ENCODE measurements at regions not wholly inside any gene's neighbourhood (a gene's known extent, or its start where the extent isn't known, plus 50 kb on each side); places are given as distances from the start of the nearest gene placed in this dataset.
A peak's percentile ranks its signal among the peaks of the same experiment; 100 is the strongest.

DNA sequence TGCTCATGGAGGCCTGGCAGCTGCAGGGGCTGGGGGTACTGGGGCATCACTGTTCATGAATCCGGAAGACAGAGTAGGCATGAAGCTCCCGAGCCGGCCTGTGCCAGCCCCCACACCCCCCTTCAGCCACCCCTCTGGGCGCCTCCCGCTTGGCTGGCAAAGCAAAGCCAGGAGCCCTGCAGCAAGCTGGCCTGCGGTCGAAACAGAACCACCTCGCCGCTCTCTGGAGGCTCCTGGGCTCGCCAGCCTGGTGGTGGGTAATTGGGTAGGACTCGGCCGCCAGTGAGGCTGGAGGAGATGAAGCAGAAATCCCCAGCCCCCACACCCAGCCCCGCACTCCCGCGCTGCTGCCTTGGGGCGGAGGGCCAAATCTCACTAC, 70.9 kb upstream of the GPC1 start:
- DNase-seq (peak in 1 of 2 donors; percentile 39), ATAC-seq (no peak)
- peaks cover 28% of the 10 kb centered on the region for H3K4me1 ChIP-seq
- TF ChIP-seq, protein P1, sequence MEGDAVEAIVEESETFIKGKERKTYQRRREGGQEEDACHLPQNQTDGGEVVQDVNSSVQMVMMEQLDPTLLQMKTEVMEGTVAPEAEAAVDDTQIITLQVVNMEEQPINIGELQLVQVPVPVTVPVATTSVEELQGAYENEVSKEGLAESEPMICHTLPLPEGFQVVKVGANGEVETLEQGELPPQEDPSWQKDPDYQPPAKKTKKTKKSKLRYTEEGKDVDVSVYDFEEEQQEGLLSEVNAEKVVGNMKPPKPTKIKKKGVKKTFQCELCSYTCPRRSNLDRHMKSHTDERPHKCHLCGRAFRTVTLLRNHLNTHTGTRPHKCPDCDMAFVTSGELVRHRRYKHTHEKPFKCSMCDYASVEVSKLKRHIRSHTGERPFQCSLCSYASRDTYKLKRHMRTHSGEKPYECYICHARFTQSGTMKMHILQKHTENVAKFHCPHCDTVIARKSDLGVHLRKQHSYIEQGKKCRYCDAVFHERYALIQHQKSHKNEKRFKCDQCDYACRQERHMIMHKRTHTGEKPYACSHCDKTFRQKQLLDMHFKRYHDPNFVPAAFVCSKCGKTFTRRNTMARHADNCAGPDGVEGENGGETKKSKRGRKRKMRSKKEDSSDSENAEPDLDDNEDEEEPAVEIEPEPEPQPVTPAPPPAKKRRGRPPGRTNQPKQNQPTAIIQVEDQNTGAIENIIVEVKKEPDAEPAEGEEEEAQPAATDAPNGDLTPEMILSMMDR (IDR thresholded peaks at IDR 0.05) = no peak
- no peak overlapping the region for H3K27ac ChIP-seq
- WGBS, 3 donors = 71 to 89% (median 87%) methylated on average over 16 of the region's 16 CpGs
- peaks cover 12% of the 10 kb centered on the region for H3K9me3 ChIP-seq
- no peaks in the 10 kb centered on the region for H3K36me3 ChIP-seq (ENCODE audit: insufficient read depth in 1 of 2, low read depth in 1 of 2)
- H3K4me3 ChIP-seq = no peak overlapping the region
- intact Hi-C loops (cut with DNase I) = no loop called here
- H3K27me3 ChIP-seq (ENCODE audit: insufficient read depth in 3 of 3, low read length in 2 of 3) = no peaks in the 10 kb centered on the region

DNA sequence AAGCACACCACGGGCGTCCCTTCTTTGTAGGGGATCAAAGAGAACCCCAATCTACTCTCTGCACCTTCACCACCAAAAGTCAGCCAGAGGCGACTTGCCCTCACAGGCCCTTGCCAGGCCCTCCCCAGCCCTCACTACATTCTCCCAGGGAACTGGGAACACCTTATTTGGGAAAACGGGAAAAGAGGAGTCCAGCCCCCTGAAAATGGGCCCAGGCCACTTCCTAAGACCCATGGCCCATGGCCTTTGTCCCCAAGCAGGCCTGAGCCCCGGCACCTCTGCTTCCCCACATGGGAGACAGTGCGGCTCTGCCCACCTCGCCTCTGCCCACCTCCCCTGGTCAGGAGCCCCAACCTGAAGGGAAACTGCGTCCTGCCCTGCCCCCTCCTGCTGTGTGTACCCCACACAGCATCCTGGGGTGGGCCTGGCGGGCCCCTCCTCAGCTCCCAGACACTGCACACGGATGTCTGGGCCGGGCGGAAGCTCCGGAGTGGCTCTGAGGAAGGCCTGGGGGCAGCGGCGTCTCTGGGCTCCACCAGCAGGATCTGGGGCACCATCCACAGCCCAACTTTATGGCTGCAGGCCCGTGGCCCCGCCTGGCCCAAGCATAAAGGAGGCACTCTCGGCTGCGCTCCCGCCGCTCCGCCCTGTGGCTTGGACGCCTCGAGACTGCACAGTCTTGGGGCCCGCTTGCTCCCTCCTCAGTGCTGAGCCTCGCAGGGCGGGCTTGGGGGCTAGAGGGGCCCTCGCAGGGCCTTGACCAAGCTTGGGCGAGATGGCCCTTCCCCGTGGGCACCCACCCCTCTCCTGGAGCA, 70.3 kb upstream of the GPC1 start:
- ATAC-seq = no peak
- H3K27ac ChIP-seq = no peak overlapping the region
- H3K27me3 ChIP-seq (ENCODE audit: insufficient read depth in 3 of 3, low read length in 2 of 3) = no peaks in the 10 kb centered on the region
- intact Hi-C loops (cut with DNase I) = no loop called here
- H3K36me3 ChIP-seq (ENCODE audit: insufficient read depth in 1 of 2, low read depth in 1 of 2) = no peaks in the 10 kb centered on the region
- DNase-seq = peak in 1 of 2 donors; percentile 42
- peaks cover 34% of the 10 kb centered on the region for H3K4me1 ChIP-seq
- H3K4me3 ChIP-seq = no peak overlapping the region
- H3K9me3 ChIP-seq = peaks cover 10% of the 10 kb centered on the region
- TF ChIP-seq, protein P1 (IDR thresholded peaks at IDR 0.05) = no peak
- WGBS, 3 donors = 93 to 94% (median 93%) methylated on average over 30 of the region's 30 CpGs

GRCh38 chr2:240365971-240366471, 69.4 kb upstream of the GPC1 start:
- WGBS, 3 donors = 36 to 48% (median 47%) methylated on average over 9 of the region's 9 CpGs
- Histone ChIP-seq H3K9me3 (peaks cover 2% of the 10 kb centered on the region), H3K4me3 (no peak overlapping the region), H3K27ac (no peak overlapping the region), H3K27me3 (ENCODE audit: insufficient read depth in 3 of 3, low read length in 2 of 3) (no peaks in the 10 kb centered on the region), H3K4me1 (peaks cover 43% of the 10 kb centered on the region), H3K36me3 (ENCODE audit: insufficient read depth in 1 of 2, low read depth in 1 of 2) (no peaks in the 10 kb centered on the region)
- TF ChIP-seq, protein P1 (IDR thresholded peaks at IDR 0.05) = no peak
- intact Hi-C loops (cut with DNase I) = no loop called here
- no peak for ATAC-seq
- DNase-seq = peak; percentile 12 to 57

- no peak overlapping the region for H3K27ac ChIP-seq
- H3K36me3 ChIP-seq (ENCODE audit: insufficient read depth in 1 of 2, low read depth in 1 of 2) = no peaks in the 10 kb centered on the region
- ATAC-seq = no peak
- WGBS, 3 donors = 92 to 97% (median 97%) methylated on average over 19 of the region's 19 CpGs
- no peaks in the 10 kb centered on the region for H3K9me3 ChIP-seq
- TF ChIP-seq, protein P1 (IDR thresholded peaks at IDR 0.05) = no peak
- peaks cover 52% of the 10 kb centered on the region for H3K4me1 ChIP-seq
- DNase-seq = peak; percentile 7 to 27
- no peaks in the 10 kb centered on the region for H3K27me3 ChIP-seq (ENCODE audit: insufficient read depth in 3 of 3, low read length in 2 of 3)
- no peak overlapping the region for H3K4me3 ChIP-seq
- intact Hi-C loops (cut with DNase I) = no loop called here
Measured at GRCh38 chr2:240366901-240367300, 68.6 kb upstream of the GPC1 start.
